Activated CD8-positive, alpha-beta memory T cell treated with anti-CD3 and anti-CD28 coated beads, Interleukin-2, amount 50 U/mL, for 24 hours (primary cell): ENCODE measurements at regions not wholly inside any gene's neighbourhood (a gene's known extent, or its start where the extent isn't known, plus 50 kb on each side); places are given as distances from the start of the nearest gene placed in this dataset.

Source experiments
- DNase-seq: peaks from one replicate; pipeline ENCODE4 v3.0.0-alpha.2; 2020; ENCODE audit errors: extremely low read depth

DNA sequence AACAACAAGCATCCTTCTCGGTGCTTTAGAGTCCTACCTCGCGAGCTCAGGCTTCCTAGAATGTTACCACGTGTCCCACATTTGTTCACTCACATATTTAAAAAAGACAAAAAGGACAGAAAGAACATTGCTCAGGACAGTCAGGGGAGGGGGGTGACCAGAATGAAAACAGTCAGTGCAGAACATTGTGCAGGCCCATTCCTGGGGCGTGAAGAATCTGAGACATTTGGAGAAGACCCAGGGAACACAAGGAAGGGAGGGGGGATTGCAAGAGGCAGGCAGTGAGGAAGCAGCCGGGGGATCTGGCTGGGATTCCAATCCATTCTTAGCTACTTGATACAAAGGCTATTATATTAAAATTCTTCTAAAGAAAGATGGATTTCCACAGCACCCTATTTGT, 270.4 kb upstream of the CITED2 start:
- no peak for DNase-seq

DNA sequence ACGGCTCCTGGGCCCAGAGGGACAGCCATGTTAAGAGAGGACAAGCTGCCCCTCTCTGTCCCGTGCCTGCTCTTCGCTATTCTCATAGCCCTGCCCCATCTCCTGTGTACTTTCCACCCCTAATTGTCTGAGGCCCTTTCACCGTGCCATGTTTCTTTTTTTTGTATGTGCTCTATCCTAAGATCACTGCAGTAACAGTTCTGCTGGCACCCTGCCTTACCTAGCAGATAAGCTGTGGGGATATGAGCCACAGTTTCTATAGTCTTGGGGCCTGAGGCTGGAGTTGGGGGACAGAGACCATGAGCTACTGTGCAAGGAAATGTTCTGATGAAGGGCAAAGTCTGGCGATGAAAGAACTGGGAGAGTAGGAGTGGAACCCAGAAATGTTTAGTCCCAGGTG, 269.5 kb upstream of the CITED2 start:
- no peak for DNase-seq

DNA sequence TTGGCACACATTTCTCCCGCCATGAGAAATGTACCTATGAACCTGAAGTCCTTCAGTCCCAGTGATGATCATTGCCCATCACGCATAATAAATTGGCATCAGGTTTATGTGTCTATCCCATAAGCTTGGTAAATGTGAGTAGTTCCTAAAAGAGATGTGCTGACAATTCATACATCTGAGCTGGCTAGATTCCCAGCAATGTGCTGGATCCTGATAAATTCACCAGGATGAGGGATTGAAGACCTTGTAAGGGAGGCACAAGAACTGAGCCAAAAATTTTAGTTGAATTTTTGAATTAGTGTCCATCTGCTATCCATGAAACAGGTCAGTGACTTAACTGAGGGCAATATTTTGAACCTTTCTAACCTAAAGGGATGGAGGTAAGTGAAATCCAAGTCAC, 267.9 kb upstream of the CITED2 start:
- DNase-seq: no peak

DNA sequence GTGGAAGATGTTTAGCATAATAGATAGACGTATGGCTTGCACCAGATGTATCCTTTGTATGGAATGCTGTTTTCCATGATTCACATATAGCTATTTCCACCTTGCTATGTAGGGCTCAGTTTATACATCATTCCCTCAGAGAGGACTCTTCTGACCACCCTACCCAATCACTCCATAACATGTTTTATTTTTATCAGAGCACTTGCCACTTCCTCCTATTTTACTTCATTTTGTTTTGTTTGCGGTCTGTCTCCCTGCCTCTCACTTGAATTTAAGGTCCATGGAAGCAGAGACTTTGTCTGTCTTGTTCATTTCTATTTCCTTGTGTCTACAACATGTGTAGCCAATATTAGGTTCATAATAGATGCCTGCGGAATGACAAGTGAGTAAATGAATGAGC, 266.9 kb upstream of the CITED2 start:
- no peak for DNase-seq

DNA sequence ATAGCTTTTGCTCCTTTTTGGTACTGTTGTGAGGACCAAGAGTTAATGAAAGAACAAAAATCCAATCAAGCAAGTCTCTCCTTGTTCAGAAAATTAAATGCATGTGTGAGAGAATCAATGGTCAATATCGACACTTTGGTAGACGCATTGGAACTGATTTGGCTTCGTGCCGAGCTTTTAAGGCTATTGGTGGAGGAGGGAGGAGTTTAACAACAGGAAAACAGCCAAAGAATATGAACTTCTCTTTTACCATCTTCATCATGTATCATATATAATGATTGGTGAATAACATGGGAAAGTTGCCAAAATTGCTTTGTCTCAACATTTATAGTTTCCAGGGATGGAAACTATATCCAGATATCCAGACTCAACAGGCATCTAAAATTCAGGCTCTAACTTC, 266.5 kb upstream of the CITED2 start:
- DNase-seq: no peak

DNA sequence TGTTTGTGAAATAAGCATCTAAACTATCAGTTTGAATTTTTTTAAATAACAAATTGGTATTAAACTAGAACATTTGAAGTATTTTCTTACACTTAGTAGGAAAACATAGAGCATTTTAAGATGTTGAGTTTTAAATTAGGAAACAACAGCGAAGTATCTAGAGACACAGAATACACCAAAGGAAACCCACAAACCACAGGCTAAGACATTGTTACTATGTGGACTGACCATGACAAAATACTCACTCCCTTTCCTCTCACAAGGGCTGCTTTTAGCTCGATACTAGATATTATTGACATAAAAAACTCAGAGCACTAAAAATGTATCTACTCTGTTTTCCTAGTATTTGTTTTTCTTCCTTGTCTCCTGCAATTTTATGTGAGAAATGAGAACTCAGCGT, 266.0 kb upstream of the CITED2 start:
- no peak for DNase-seq

DNA sequence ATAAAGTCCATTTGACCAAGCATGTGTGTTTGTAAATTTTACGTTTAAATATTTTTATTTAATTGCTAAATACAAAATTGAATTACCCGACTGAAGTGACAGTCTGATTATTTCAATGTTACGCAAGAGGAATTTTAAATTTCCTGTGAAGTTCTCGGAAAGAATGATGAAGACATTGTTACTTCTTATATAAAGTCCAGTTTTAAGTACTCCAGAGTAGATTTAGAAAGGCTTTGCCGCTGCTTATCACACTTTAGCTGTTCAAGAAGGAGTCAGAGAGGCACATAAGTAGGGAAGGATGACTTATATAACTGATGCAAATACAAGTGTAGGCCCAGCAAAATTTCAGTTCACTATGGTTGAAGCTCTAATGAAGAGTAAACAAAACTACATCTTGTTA, 265.1 kb upstream of the CITED2 start:
- DNase-seq: no peak

DNA sequence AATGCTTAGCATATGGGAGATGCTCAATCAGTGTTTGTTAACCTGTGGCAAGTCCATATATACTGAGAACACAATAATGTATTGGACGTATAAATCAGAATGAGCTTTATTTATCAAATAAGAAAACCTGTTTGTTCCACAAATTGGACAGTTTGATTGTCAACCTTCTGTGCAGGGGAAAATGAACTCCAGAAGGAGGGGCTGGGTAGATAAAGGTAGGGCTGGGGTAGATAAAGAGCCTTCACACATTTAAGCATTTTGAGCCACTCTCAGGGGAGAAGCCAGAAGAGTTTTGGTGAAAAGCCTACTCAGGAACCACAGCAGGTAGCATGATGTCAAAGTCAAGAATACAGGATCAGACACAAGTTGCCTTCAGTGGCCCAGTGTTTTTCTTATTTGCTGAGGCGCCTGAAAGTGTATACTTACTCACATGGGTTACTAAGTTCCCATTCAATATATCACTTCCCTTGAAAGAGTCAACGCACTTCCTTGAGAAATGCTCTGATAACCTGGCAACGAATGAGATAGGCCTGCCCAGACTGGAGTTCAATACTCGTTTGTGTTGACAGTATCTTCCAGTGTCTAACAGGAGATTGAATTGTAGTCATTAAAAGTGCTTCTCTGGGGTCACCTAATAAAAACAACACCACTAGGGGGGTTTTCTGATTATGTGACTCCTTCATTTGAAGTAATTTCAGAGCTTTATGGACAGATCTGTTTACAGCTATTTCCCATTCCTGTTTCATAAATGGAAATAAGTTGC, 263.9 kb upstream of the CITED2 start:
- no peak for DNase-seq

DNA sequence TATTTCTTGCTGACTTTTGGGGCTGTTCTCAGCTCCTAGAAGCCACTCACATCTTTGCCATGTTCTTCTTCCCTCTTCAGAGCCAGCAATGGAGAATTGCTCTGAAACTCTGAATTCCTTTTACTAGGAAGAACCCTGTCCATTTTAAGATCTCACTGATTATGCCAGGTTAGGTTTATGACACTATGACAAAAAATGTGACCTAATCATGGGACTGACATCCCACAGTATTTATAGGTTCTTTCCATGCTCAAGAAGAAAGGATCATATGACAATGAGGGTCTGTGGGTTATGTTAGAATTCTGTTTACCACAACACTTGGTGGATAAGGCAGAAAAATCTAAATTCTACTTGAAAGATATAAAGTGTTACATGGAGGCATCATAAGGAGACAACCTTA, 263.3 kb upstream of the CITED2 start:
- no peak for DNase-seq

DNA sequence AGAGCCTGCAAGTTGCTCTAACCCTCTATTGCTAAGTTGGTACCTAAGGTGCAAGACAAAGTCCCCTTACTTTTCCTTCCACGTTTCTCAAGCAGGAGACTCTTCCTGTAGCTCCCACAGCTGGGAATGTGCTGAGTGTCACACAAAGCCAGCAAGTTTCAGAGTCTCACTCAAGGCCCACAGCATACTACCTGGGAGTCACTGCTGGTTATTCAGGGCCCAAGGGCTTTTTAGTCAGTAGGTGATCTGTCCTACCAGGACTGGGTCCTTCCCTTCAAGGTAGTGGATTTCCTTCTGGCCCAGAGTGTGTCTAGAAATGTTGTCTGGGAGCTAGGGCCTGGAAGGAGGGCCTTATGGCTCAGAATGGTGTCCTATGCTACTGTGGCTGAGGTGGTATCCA, 261.9 kb upstream of the CITED2 start:
- no peak for DNase-seq

DNA sequence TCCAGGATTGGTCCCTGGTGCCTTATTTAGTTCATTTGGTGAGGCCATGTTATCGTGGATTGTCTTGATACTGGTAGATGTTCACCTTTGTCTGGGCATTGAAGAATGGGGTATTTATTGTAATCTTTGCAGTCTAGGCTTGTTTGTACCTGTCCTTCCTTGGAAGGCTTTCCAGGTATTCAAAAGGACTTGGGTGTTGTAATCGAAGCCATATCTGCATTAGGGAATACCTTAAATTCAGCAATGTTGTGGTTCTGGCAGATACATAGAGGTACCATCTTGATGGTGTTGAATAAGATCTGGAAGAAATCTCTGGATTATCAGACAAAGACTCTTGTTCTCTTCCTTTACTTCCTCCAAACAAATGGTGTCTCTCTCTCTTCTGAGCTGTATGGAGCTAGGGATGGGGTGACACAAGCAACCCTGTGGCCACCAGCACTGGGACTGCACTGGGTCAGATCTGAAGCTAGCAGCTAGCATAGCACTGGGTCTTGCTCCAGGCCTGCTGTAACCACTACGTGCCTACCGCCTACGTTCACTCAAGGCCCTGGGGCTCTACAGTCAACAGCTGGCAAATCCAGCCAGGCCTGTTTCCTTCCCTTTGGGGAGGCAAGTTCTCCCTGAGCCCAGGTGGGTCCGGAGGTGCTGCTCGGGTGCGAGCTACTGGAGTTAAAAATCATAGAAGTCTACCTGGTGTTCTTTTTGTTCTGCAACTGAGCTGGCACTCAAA, 261.1 kb upstream of the CITED2 start:
- DNase-seq: no peak

DNA sequence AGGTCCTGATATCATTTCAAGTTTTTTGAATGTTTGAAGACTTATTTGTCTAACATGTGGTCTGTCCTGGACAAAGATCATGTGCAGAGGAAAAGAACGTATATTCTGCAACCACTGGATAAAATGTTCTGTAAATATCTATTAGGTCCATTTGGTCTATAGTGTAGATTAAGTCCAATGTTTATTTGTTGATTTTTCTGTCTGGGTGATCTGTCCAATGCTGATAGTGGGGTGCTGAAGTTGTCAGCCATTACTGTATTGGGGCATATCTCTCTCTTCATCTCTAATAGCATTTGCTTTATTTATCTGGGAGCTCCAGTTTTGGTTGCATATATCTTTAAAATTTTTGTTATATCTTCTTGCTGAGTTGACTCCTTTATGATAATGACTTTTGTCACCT, 258.4 kb upstream of the CITED2 start:
- DNase-seq: no peak

DNA sequence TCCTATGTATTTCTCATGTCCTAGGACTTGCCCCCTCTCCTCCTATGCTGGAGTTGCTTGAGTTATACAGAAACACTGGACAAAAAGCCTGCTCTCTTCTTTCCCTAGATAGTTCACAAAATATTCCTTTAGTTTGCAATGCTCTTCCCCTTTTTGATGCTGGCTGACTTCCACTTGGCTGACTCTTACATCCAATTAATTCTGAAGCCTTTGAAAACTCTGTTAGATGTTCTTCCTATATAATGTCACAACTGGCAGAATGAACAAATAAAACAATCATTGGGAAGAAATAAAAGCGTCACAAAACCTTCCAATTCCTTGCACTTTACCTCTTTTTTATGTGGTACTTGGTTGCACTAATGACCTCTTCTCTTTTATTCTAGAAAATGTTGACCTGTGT, 253.8 kb upstream of the CITED2 start:
- DNase-seq: no peak

DNA sequence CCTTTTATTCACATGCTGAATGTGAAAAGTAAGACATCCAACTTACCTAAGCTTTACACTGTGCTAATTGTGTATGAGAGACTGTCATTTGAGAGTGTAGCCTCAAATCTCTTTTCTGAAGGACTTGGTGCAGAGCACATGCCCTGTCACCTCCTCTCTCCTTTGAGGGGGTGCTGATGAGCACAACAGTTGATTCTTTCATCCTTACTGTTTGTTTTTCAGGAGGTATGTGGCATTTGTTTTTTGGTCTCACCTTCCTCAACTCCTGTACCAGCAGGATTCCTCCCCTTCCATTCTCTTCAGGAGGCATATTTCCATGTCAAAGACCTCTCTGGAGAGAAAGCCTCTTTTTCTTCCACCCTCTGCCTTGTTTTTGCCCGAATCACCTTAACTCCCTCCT, 252.6 kb upstream of the CITED2 start:
- no peak for DNase-seq

DNA sequence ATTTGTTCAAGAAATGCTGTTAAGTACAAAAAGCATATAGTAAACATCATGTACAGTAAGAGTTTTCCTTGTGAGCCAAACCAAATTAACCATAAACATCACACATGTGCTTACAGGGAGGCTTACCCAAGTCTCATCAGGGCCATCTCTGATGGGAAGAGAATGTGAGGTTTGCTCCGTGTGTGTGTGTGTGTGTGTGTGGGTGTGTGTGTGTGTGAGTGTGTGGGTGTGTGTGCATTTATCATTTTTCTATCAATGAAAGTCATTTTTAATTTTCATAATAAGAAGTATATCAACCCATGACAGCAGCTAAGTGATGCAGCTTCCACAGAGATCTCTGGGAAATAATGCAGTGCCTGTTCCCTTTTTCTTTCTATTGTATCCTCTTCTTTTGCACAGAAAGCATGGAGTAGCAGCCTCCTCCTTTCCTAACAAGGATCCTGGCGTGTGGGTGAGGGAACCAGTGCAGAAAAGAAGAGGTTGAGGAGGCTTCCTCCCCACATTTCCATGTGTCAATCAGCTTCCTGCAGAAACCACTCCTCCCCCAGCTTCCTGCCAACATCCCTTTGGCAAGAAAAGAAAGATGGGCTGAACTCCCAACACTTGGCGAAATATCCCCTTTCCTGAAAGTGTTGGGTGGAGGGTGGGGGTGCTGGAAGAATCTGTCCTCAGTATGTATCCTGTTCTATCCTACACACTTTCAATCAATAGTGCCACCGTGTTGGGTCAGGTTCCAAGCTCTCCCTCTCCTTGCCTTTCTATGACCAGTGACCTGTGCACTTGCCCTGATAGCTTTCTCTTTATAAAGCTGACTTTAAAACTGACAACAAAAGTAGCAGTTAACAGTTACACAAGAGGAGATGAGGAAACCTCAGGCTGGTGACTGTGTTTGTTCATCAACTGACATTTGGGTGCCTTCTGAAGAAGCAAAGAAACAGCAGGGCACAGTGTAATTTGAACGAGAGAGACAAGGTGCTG, 251.8 kb upstream of the CITED2 start:
- DNase-seq: no peak

DNA sequence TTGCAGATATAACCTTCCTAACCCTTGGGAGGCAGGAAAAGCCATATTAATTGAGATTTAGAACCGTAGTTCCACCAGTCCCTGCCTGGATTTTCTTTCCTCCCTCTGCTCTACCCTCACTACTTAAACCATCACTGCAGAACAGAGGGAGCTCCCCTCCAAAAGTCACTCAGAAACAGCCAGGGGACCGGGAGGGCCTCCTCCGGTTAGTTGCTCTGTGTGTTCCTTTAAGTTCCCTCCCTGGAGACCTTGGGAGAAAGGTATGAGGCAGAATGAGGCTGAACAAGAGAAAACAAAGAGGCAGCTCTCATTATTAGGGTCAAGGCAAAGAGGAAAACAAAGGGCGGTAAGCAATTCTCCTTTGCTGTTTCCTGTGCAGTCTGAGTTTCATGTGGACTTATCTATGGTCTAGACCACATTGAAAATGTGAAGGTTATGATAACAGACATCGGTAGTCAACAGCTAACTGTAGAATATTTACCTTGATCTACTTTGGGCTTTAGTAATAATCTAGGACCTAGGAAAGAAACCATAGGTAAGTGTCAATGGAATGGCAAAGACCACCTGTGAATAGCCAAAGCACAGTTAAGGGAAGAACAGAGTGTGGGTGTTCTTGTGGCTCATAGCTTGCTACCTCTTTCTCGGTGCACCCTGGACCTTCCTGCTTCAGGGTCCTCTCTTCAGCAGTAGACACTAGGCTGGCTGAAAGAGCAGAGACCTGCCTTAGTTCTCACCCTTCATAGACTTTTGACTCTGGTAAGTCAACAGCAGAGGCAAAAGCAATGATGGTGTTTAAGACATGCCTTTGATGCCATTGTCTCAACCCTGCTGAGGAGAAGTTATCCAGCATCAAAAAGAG, 250.9 kb upstream of the CITED2 start:
- no peak for DNase-seq

DNA sequence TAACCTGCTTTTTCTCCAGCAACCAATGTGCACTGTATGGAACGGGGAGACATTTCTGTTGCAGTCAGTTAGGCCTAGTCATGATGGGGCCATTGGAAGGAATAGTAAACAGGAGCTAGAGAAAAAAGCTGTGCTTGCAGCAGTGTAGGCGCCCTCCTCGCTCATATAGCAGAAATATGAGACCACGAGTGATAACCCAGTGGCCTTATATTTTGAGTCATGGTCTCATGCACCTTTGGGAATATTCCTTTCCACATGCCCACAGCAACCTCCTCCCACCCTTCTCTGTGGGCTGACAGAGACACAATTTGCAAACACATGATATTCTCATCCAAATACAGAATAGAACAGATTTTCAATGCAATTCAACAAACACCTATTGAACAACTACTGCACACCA, 248.9 kb upstream of the CITED2 start:
- DNase-seq: no peak

DNA sequence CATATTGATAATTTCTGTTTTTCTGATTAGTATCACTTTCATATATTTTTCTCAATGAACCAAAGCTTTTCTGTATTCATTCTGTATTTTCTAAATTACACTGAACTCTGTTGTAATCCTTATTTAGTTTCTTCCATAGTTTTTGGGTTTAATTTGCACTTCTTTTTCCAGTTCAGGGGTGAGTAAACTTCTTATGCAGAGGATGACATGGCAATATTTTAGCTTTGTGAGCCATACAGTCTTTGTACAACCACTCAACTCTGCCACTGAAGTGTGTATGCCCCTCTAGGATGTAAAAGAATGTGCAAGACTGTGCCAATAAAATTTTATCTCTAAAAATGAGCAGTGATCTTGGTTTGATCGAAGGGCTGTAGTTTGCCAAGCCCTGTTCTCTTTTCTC, 239.0 kb upstream of the CITED2 start:
- no peak for DNase-seq

DNA sequence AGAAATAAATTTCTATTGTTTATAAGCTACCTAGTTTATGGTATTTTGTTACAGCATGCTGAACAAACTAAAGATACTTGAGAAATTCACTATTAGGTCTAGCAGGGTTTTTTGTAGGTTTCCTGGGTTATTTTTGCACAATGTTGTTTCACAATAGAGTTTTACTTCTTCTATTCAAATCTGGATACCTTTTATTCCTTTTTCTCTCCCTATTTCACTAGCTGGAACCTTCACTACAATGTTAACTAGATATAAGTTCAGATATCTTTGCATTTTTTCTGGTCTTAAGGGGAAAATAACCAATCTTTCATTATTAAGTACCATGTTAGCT, 237.7 kb upstream of the CITED2 start:
- no peak for DNase-seq

DNA sequence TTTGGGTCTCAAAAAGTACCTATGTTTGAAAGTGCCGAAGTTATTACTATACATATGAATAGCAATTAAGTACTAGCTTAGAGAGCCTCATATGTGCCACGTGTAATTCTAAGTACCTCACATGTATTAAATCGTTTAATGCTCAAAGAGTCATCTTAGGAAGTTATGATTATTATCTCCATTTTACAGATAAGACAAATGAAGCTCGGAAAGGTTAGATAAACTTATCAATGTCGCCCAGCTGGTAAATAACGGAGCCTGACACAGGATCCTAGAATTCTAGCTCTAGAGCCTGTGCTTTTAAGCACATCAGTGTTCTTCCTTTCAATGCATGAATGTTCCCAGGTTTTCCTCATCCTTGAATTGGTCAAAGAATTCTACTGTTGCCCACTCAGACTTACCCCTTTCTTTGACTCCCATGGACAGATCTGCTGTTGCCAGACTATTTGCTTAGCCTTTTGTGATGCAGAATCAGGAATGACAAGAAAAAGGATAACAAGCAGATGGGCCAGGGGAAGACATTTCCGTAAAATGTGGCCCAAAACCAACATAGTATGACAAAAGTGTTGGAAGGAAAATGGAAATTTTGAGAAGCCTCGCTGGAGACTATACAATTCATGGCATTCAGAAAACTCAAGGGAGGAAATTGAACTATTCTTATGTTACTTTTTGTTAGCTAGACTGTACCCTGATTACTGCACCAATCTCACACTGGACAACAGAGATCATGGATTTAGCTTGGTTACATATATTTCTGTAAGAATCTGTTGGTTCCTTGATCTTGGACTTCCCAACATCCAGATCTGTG, 237.1 kb upstream of the CITED2 start:
- no peak for DNase-seq
